ENCODE measurements at regions not wholly inside any gene's neighbourhood (a gene's known extent, or its start where the extent isn't known, plus 50 kb on each side); places are given as distances from the start of the nearest gene placed in this dataset.

DNA sequence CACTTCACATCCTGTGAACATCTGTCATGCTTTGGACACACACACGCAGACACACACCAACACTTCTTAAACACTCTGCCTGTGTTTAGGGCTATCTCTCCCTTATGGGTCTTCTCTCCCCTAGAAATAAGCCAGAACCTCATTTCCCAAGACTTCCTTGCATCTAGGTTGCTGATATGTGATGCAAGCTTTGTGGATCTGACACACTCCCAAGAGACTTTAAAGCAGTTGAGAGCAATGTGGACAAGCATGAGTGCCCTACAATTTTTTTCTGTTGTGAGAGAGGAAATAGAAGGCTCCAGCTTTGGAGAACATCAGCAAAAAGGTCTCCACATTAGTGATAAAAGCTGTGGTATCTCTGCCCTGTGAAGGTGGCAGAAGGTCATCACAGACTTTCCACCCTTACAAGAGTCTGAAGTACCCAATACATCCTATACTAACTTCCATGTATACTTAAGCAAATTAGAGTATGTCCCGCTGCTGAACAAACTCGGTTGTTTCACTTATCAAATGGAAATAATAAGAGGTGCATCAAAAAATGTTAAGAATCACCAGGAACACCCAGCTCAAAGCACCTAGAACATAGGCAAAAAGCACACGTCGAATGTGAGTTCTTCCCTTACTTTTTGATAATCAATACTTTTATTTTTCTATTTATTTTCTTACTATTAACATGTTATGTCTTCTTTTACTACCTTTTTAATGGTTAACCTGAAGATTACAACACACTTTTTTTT lies 267.6 kb downstream of the SETD4 start:
- no peak for DNase-seq

- no peak for DNase-seq
Measured at GRCh38 chr21:35791541-35792325, 268.6 kb downstream of the SETD4 start.

- no peak for DNase-seq
Measured at GRCh38 chr21:35783721-35784120, 276.6 kb downstream of the SETD4 start.

DNA sequence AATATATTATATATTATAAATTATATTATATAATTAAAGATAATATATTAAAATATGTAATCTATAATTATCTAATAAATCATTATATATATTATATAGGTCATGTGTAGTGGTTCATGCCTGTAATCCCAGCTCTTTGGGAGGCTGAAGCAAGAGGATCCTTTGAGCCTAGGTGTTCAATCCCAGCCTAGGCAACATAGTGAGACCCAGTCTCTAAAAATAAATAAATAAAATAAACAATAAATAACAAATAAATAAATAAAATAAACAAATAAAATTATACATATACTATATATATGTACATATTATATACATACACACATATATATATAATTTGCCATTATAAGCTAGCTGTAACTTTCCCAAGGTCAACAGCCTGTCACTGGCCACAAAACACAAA lies 277.7 kb downstream of the SETD4 start:
- no peak for DNase-seq

- no peak for DNase-seq
Measured at GRCh38 chr21:35780983-35781382, 279.3 kb downstream of the SETD4 start.

GRCh38 chr21:35779690-35780570 lies 280.4 kb downstream of the SETD4 start:
- DNase-seq, result no peak

DNA sequence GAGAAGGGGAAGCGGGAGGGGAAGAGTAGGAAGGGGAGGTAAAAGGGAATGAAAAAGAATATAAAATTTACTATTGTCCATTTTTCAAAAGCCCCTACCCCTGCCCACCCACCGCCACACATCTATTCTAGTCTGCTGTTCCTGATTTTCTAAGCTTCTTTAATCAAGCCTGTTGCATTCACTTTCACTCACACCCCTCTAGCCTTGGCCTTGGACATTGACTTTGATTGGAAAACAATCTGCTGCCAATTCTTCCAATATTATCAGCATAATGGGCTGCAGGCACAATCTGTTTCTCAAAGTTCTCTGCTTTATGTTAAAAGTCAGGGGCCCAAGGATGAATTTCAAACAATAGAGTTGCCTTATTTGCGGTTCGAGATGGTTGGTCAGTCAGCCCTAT lies 281.2 kb downstream of the SETD4 start:
- no peak for DNase-seq

- no peak for DNase-seq
Measured at GRCh38 chr21:35777081-35777480, 283.2 kb downstream of the SETD4 start.

DNA sequence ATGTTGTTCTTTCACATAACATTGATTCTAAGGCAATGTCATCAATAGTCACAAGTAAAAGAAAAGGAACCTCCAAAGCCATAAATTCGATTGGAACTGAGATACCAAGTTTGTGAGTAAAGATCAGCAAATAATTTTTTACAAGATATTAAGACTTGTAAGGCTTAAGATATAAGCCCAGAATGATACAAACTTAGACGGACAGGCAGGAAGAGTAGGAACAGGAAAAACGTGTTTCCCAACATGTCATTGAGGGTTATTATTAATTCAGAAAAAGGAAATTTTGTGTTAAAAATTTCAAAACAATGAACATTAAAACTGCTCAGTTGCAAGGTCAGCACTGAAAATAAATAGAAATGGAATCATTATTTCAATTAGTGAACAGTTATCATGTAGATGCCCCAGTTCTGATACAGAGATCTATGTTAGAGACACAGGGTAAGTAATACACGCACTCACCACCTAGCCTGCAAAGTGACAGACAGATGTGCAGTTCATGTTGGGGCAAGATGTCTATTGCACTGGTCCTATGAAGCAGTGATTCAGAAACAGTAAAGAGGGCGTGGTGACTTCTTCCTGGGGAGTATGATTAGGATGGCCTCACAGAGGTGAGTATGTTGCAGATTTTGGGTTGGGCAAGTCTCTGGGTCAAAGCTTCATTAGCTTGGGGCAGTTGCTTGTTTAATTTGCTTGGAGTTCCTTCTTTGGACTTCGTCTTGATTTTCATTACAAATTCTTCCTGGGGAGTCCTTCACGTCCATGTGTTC lies 284.4 kb downstream of the SETD4 start:
- no peak for DNase-seq

GRCh38 chr21:35770101-35770945 lies 290.0 kb downstream of the SETD4 start:
- DNase-seq, result no peak

- no peak for DNase-seq
Measured at GRCh38 chr21:35768187-35768586, 292.1 kb downstream of the SETD4 start.

- no peak for DNase-seq
Measured at GRCh38 chr21:35764586-35764985, 295.7 kb downstream of the SETD4 start.

DNA sequence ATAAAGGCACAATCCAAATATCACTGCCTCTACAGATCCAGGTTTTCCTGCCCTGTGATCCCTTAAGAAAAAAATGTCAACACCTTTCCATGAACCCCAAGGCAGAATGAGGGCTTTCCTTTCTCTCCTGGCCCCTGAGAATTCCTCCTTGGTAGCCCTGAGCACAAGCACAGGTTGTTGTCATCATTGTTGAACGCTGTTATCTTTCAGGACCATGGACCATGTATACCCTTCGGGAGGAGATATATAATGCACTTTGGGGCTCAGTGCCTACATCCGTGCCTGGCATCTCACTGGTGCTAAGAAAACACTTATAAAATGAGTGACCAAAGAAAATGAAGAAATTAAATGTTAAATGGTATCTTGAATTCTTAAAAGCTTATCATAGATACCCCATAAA lies 296.2 kb downstream of the SETD4 start:
- no peak for DNase-seq

- no peak for DNase-seq
Measured at GRCh38 chr21:35754583-35754982, 305.7 kb downstream of the SETD4 start.

DNA sequence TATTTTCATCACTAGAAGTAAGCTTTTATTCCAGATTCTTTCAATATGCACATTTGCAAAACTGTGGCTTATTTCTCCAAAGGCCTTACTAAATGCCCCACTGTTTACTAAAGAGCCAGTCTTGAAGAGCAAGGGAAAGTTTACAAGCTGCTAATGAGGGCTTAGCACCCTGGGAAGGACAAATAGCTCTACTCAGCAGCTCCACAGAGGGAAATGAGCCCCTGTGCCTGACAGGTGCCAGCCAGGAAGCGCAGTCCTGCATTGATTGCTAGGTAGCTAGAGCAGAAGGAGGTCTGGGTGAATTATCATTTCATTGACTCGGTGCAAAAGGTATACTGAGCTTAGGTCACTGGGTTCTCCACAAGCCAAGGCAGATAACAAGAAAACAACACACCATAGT lies 307.0 kb downstream of the SETD4 start:
- no peak for DNase-seq

DNA sequence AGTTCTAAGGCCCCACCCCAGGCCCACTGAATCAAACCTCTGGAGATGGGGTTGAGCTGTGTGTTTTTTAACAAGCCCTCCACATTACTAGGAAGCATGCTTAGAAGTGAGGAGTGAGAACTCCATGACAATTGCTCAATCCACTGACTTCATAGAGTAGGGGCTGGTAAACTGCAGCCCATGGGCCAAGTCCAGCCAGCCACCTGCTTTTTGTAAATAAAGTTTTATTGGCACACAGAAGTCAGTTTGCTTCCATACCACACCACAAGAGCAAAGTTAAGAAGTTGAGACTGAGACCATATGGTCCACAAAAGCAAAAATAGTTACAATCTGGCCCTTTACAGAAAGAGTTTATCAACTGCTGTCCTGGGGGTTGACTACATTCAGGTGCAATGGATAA lies 309.2 kb downstream of the SETD4 start:
- no peak for DNase-seq

DNA sequence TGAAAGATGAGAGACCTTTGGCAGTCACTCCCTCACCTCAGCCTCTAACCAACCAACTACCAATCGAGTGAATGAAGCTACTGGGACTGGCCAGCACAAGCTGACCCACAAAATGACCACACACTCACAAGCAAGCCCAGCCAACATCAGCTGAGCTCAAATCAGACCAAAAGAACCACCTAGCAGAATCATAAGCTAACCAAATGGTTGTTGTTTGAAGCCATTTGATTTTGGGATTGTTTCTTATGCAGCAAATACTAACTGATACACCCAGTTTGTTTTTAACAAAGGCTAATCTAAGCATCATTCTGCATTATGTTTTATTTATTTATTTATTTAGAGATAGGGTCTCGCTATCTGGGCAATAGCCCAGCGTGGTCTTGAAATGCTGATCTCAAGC lies 310.4 kb downstream of the SETD4 start:
- no peak for DNase-seq

- DNase-seq, result no peak
Measured at GRCh38 chr21:35748678-35749314, 311.5 kb downstream of the SETD4 start.

DNA sequence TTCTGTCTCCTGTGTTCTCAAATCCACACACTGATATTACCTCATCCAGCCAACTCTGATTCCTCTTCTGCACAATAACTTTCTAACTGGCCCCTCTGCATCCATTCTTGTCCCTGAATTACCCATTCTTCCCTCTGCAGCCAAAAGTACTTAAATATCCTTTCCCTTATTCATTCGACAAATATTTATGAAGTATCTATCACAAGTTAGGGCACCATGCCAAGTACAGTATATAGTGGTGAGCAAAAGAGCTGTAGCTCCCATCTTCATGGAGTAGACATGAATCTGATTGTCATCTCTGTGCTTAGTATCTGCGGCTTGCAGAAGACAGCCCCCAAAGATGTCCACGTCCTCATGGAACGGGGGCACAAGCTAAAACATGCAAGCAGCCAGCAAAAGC lies 316.8 kb downstream of the SETD4 start:
- DNase-seq, result no peak

- no peak for DNase-seq
Measured at GRCh38 chr21:35738347-35738961, 321.9 kb downstream of the SETD4 start.

GRCh38 chr21:35737899-35738346 lies 322.4 kb downstream of the SETD4 start:
- DNase-seq, result no peak

Measured in effector CD4-positive, alpha-beta T cell (primary cell).